ENCODE measurements at regions not wholly inside any gene's neighbourhood (a gene's known extent, or its start where the extent isn't known, plus 50 kb on each side); places are given as distances from the start of the nearest gene placed in this dataset.

DNA sequence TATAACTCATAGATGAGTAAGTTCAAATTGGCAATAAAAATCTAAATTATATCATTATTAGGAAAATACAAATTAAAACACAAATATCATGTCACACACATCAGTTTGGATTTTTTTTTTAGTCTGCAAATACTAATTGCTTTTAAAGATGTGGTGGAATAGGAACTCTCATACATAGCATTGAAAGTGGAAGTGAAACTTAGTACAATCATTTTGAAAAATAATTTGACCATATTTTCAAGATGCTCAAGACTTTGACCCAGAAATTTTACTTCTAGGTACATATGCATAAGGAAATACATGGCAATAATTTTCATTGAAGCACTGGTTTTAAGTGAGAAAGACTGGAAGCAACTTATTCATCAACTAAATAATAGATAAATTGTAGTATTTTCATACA, 147.5 kb upstream of the SMIM31 start:
- Histone ChIP-seq H3K9me3 (peaks cover 0 to 23% of the 10 kb centered on the region in 2 donors), H3K4me3 (no peak overlapping the region), H3K27ac (no peak overlapping the region), H3K27me3 (no peaks in the 10 kb centered on the region), H3K4me1 (no peaks in the 10 kb centered on the region), H3K36me3 (no peaks in the 10 kb centered on the region)
- intact Hi-C loops (cut with DNase I; ENCODE audit: low total_unique reads), result no loop called here
- TF ChIP-seq POLR2AphosphoS5 (IDR thresholded peaks at IDR 0.05) (no peak), POLR2A (IDR thresholded peaks at IDR 0.05) (no peak)
- TF ChIP-seq, protein P1, sequence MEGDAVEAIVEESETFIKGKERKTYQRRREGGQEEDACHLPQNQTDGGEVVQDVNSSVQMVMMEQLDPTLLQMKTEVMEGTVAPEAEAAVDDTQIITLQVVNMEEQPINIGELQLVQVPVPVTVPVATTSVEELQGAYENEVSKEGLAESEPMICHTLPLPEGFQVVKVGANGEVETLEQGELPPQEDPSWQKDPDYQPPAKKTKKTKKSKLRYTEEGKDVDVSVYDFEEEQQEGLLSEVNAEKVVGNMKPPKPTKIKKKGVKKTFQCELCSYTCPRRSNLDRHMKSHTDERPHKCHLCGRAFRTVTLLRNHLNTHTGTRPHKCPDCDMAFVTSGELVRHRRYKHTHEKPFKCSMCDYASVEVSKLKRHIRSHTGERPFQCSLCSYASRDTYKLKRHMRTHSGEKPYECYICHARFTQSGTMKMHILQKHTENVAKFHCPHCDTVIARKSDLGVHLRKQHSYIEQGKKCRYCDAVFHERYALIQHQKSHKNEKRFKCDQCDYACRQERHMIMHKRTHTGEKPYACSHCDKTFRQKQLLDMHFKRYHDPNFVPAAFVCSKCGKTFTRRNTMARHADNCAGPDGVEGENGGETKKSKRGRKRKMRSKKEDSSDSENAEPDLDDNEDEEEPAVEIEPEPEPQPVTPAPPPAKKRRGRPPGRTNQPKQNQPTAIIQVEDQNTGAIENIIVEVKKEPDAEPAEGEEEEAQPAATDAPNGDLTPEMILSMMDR (IDR thresholded peaks at IDR 0.05), result no peak
- no peak for DNase-seq (ENCODE audit: low spot score in 2 of 2)

DNA sequence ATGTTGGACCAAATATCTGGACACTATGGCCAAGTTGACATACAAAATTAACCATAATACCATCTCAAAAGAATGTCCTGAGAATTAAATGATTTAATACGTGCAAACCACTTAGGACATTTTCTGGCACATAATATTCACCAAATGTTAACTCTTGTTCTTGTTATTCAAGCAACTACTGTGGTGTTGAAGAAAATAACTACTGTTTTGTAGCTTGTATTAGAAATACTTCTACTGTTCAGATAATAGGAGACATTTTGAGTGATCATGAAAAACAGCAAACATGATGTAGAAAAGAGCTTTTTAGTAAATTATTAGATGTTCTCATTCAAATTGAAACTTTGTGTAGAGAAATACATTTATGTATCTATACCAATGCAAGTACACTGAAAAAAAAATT, 140.7 kb upstream of the SMIM31 start:
- Histone ChIP-seq H3K9me3 (no peaks in the 10 kb centered on the region), H3K36me3 (no peaks in the 10 kb centered on the region), H3K4me1 (no peaks in the 10 kb centered on the region), H3K4me3 (no peak overlapping the region), H3K27ac (no peak overlapping the region), H3K27me3 (no peaks in the 10 kb centered on the region)
- TF ChIP-seq POLR2A (IDR thresholded peaks at IDR 0.05) (no peak), POLR2AphosphoS5 (IDR thresholded peaks at IDR 0.05) (no peak)
- TF ChIP-seq, protein P1 (IDR thresholded peaks at IDR 0.05), result no peak
- intact Hi-C loops (cut with DNase I; ENCODE audit: low total_unique reads), result no loop called here
- DNase-seq (ENCODE audit: low spot score in 2 of 2), result no peak

DNA sequence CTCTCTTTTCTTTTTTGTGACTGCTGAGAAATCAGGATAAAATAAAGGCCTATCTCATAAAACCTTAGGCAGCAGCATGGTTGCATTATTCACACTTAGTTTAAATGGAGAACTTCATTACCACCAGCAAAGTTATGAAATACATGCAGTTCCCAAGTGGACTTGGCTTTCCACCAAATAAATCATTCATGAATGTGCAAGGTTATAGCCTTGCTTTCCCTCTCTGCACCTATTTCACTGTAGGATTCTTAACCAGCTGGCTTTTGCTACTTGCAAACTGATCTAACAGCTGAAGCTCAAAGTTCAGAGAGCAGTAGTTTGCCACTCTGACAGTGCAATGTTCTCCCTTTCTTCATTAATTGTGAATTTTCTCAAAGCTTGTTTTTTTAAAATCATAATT, 140.1 kb upstream of the SMIM31 start:
- H3K4me3 ChIP-seq, result no peak overlapping the region

DNA sequence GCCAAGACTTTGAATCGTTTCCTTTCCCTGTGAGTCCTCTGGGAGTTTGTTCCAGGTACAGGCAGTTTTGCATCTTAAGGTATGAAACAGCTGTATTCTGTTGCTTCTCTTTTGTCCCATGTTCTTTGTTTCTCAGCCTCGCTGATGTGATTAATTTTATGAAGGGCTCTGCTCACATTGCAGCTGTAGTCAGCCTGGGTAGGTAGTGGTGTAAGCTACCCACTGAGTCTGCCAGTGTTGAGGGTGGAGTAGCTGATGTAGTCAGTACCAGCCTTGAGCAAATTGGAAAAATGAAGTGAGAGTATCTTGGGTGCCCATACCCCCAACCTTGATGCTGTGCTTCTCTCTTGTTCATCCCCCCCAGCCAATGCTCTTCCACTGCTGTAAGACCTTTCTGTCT, 139.6 kb upstream of the SMIM31 start:
- no peaks in the 10 kb centered on the region for H3K4me1 ChIP-seq
- intact Hi-C loops (cut with DNase I; ENCODE audit: low total_unique reads), result no loop called here
- DNase-seq (ENCODE audit: low spot score in 2 of 2), result no peak
- H3K27me3 ChIP-seq, result no peaks in the 10 kb centered on the region
- TF ChIP-seq POLR2A (IDR thresholded peaks at IDR 0.05) (no peak), POLR2AphosphoS5 (IDR thresholded peaks at IDR 0.05) (no peak)
- TF ChIP-seq, protein P1 (IDR thresholded peaks at IDR 0.05), result no peak
- no peaks in the 10 kb centered on the region for H3K36me3 ChIP-seq
- H3K27ac ChIP-seq, result no peak overlapping the region
- no peaks in the 10 kb centered on the region for H3K9me3 ChIP-seq
- H3K4me3 ChIP-seq, result no peak overlapping the region

More for the DNA sequence above, 140.1 kb upstream of the SMIM31 start:
- Histone ChIP-seq H3K27me3 (no peaks in the 10 kb centered on the region), H3K27ac (no peak overlapping the region), H3K4me1 (no peaks in the 10 kb centered on the region), H3K9me3 (no peaks in the 10 kb centered on the region), H3K36me3 (no peaks in the 10 kb centered on the region)
- intact Hi-C loops (cut with DNase I; ENCODE audit: low total_unique reads), result no loop called here
- DNase-seq (ENCODE audit: low spot score in 2 of 2), result no peak
- TF ChIP-seq, protein P1 (IDR thresholded peaks at IDR 0.05), result no peak
- TF ChIP-seq POLR2A (IDR thresholded peaks at IDR 0.05) (no peak), POLR2AphosphoS5 (IDR thresholded peaks at IDR 0.05) (no peak)

DNA sequence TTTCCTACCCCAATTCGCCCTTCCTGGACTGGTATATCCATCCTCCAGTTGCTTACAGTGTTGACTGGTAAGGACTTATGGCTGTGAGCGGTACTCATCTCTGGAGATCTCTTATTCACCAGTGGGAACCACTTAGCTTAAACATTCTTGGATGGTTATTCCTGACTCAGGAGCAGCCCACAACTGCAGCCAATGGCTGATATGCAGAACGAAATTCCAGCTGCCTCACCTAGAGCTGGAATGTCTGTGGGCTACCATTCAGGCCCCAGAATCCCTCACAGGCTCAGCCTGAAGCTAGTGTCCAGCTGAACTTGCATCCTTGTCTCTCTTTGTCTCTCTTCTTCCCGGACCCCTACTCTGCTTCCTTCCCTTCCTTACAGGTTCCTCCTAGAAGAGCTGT, 138.9 kb upstream of the SMIM31 start:
- TF ChIP-seq POLR2AphosphoS5 (IDR thresholded peaks at IDR 0.05), result no peak
- TF ChIP-seq POLR2A (IDR thresholded peaks at IDR 0.05), result no peak
- TF ChIP-seq, protein P1 (IDR thresholded peaks at IDR 0.05), result no peak
- H3K27ac ChIP-seq, result no peak overlapping the region
- H3K9me3 ChIP-seq, result no peaks in the 10 kb centered on the region
- H3K36me3 ChIP-seq, result no peaks in the 10 kb centered on the region
- intact Hi-C loops (cut with DNase I; ENCODE audit: low total_unique reads), result no loop called here
- no peak overlapping the region for H3K4me3 ChIP-seq
- no peaks in the 10 kb centered on the region for H3K4me1 ChIP-seq
- no peak for DNase-seq (ENCODE audit: low spot score in 2 of 2)
- no peaks in the 10 kb centered on the region for H3K27me3 ChIP-seq

Measured in breast epithelium (tissue), 4 donors.